GM18520 (cell line): ENCODE measurements at regions not wholly inside any gene's neighbourhood (a gene's known extent, or its start where the extent isn't known, plus 50 kb on each side); places are given as distances from the start of the nearest gene placed in this dataset.

Experiments
- ATAC-seq: cut with Tn5 transposase; IDR thresholded peaks from one replicate; pipeline ENCODE4 v1.9.1; 2021; ENCODE audit not compliant: unreplicated experiment

GRCh38 chr4:67051000-67051789 lies 494.1 kb downstream of the CENPC start:
- no peak for ATAC-seq

GRCh38 chr4:67049446-67049845 lies 495.9 kb downstream of the CENPC start:
- no peak for ATAC-seq

GRCh38 chr4:67048530-67048929 lies 496.8 kb downstream of the CENPC start:
- ATAC-seq = no peak

GRCh38 chr4:67040315-67040714 lies 505.0 kb downstream of the CENPC start:
- ATAC-seq = no peak

GRCh38 chr4:67038228-67038566 lies 507.1 kb downstream of the CENPC start:
- ATAC-seq = no peak

GRCh38 chr4:67037504-67038227 lies 507.6 kb downstream of the CENPC start:
- no peak for ATAC-seq

- ATAC-seq = no peak
Measured at GRCh38 chr4:67036791-67037190, 508.5 kb downstream of the CENPC start.

- no peak for ATAC-seq
Measured at GRCh38 chr4:67035986-67036385, 509.3 kb downstream of the CENPC start.

GRCh38 chr4:67035501-67035900 lies 509.8 kb downstream of the CENPC start:
- no peak for ATAC-seq

- no peak for ATAC-seq
Measured at GRCh38 chr4:67030636-67031035, 514.7 kb downstream of the CENPC start.

- ATAC-seq = no peak
Measured at GRCh38 chr4:67020438-67020797, 524.9 kb downstream of the CENPC start.

- ATAC-seq = no peak
Measured at GRCh38 chr4:67019686-67020437, 525.4 kb downstream of the CENPC start.

GRCh38 chr4:67014592-67014991 lies 530.7 kb downstream of the CENPC start:
- ATAC-seq = no peak

GRCh38 chr4:67006791-67007190 lies 538.5 kb downstream of the CENPC start:
- ATAC-seq = no peak

- ATAC-seq = no peak
Measured at GRCh38 chr4:66991521-66991920, 553.8 kb downstream of the CENPC start.

GRCh38 chr4:66974665-66975064 lies 570.6 kb downstream of the CENPC start:
- no peak for ATAC-seq

GRCh38 chr4:66972087-66972486 lies 573.2 kb downstream of the CENPC start:
- no peak for ATAC-seq

GRCh38 chr4:66964467-66964866 lies 580.8 kb downstream of the CENPC start:
- ATAC-seq = no peak

GRCh38 chr4:66963084-66963483 lies 582.2 kb downstream of the CENPC start:
- no peak for ATAC-seq

- no peak for ATAC-seq
Measured at GRCh38 chr4:66959207-66959606, 586.1 kb downstream of the CENPC start.

- no peak for ATAC-seq
Measured at GRCh38 chr4:66956852-66957251, 588.5 kb downstream of the CENPC start.

GRCh38 chr4:66956426-66956825 lies 588.9 kb downstream of the CENPC start:
- ATAC-seq = no peak
